ENCODE measurements at regions not wholly inside any gene's neighbourhood (a gene's known extent, or its start where the extent isn't known, plus 50 kb on each side); places are given as distances from the start of the nearest gene placed in this dataset.

GRCh38 chr15:62968699-62969098 is 73.8 kb upstream of the TPM1 start:
- Histone ChIP-seq H4K20me1 (ENCODE audit: insufficient read depth, poor library complexity, severe bottlenecking) (no peaks in the 10 kb centered on the region), H3K27ac (no peak overlapping the region), H3K36me3 (replicated peaks; ENCODE audit: insufficient read depth, low read depth) (no peaks in the 10 kb centered on the region), H3K79me2 (no peaks in the 10 kb centered on the region), H3K4me1 (ENCODE audit: insufficient read depth) (no peaks in the 10 kb centered on the region), H3K4me2 (no peak overlapping the region), H2AFZ (no peak overlapping the region), H3K4me3 (no peak overlapping the region), H3K27me3 (no peaks in the 10 kb centered on the region), H3K9me2 (replicated peaks; ENCODE audit: insufficient read depth) (no peaks in the 10 kb centered on the region), H3K9me3 (ENCODE audit: low read depth) (no peaks in the 10 kb centered on the region)
- 73% methylated on average over 7 of the region's 7 CpGs for WGBS (ENCODE audit: low lambda C conversion rate, missing lambda C conversion rate)
- TF ChIP-seq, protein P1, sequence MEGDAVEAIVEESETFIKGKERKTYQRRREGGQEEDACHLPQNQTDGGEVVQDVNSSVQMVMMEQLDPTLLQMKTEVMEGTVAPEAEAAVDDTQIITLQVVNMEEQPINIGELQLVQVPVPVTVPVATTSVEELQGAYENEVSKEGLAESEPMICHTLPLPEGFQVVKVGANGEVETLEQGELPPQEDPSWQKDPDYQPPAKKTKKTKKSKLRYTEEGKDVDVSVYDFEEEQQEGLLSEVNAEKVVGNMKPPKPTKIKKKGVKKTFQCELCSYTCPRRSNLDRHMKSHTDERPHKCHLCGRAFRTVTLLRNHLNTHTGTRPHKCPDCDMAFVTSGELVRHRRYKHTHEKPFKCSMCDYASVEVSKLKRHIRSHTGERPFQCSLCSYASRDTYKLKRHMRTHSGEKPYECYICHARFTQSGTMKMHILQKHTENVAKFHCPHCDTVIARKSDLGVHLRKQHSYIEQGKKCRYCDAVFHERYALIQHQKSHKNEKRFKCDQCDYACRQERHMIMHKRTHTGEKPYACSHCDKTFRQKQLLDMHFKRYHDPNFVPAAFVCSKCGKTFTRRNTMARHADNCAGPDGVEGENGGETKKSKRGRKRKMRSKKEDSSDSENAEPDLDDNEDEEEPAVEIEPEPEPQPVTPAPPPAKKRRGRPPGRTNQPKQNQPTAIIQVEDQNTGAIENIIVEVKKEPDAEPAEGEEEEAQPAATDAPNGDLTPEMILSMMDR (IDR thresholded peaks at IDR 0.05; ENCODE audit: poor library complexity), result no peak
- TF ChIP-seq EZH2phosphoT487 (IDR thresholded peaks at IDR 0.05; ENCODE audit: low read depth, severe bottlenecking, unreplicated experiment), result no peak
- no peak for TF ChIP-seq EZH2 (IDR thresholded peaks at IDR 0.05; ENCODE audit: borderline replicate concordance)
- no peak for DNase-seq (ENCODE audit: low spot score)

DNA sequence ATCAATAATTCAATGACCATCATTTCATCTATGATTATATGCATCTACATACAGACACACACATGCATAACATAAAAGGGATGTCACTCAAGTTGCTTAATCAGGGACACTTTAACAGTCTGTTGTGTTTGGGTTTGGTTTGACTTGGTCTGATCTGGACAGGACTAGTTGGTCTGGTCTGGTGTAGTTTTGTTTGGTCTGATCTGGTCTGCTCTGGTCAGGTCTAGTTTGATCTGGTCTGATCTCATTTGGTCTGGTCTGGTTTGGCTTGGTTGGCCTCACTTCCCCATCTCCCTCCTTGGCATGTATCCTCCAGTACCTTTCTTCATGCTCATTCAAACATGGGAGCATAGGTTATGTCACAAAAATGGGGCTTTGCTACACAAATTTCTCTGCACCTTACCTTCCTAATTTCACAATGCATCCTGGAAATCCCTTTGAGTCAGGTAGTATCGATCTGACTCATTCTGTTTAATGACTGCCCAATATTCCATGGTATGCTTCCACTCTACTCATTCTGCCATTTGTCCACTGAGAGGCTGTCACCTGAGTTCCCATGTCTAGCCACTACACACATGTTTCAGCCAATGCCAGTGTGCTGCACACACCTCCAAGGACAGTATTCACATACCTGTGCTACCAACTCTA is 73.0 kb upstream of the TPM1 start:
- Histone ChIP-seq H3K4me3 (no peak overlapping the region), H2AFZ (no peak overlapping the region), H3K27me3 (no peaks in the 10 kb centered on the region), H3K27ac (no peak overlapping the region), H3K36me3 (replicated peaks; ENCODE audit: insufficient read depth, low read depth) (no peaks in the 10 kb centered on the region), H3K79me2 (no peaks in the 10 kb centered on the region), H3K4me2 (no peak overlapping the region), H4K20me1 (ENCODE audit: insufficient read depth, poor library complexity, severe bottlenecking) (no peaks in the 10 kb centered on the region), H3K9me3 (ENCODE audit: low read depth) (no peaks in the 10 kb centered on the region), H3K9me2 (replicated peaks; ENCODE audit: insufficient read depth) (no peaks in the 10 kb centered on the region), H3K4me1 (ENCODE audit: insufficient read depth) (no peaks in the 10 kb centered on the region)
- DNase-seq (ENCODE audit: low spot score), result no peak
- WGBS (ENCODE audit: low lambda C conversion rate, missing lambda C conversion rate), result 100% methylated on average over 1 of the region's 1 CpG
- TF ChIP-seq EZH2phosphoT487 (IDR thresholded peaks at IDR 0.05; ENCODE audit: low read depth, severe bottlenecking, unreplicated experiment) (no peak), EZH2 (IDR thresholded peaks at IDR 0.05; ENCODE audit: borderline replicate concordance) (no peak)
- TF ChIP-seq, protein P1 (IDR thresholded peaks at IDR 0.05; ENCODE audit: poor library complexity), result no peak

DNA sequence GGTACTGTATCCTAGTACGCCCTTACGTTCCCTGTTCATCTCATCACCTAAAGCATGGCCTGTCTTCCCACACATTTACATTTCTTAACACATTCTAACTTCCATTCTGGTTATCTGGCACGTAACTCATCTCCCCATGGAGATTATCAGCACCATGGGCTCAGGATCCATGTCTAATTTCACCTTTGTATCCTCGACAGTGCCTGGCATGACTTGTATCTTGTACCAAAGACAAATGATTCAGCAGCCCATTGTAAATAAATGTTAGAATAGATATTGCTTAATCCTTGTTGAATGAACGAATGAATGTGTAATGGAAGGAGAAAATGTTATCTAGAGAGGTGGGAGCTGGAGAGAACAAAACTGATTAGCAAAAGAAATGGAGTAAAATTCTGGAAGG is 69.7 kb upstream of the TPM1 start:
- no peak overlapping the region for H3K4me2 ChIP-seq
- H3K4me1 ChIP-seq (ENCODE audit: insufficient read depth), result no peaks in the 10 kb centered on the region
- H3K27ac ChIP-seq, result no peak overlapping the region
- no peaks in the 10 kb centered on the region for H3K27me3 ChIP-seq
- no peaks in the 10 kb centered on the region for H4K20me1 ChIP-seq (ENCODE audit: insufficient read depth, poor library complexity, severe bottlenecking)
- no peak for DNase-seq (ENCODE audit: low spot score)
- H3K9me3 ChIP-seq (ENCODE audit: low read depth), result no peaks in the 10 kb centered on the region
- WGBS (ENCODE audit: low lambda C conversion rate, missing lambda C conversion rate), result 82% methylated on average over 5 of the region's 5 CpGs
- H3K4me3 ChIP-seq, result no peak overlapping the region
- no peak overlapping the region for H2AFZ ChIP-seq
- H3K79me2 ChIP-seq, result no peaks in the 10 kb centered on the region
- TF ChIP-seq, protein P1 (IDR thresholded peaks at IDR 0.05; ENCODE audit: poor library complexity), result no peak
- TF ChIP-seq EZH2 (IDR thresholded peaks at IDR 0.05; ENCODE audit: borderline replicate concordance) (no peak), EZH2phosphoT487 (IDR thresholded peaks at IDR 0.05; ENCODE audit: low read depth, severe bottlenecking, unreplicated experiment) (no peak)
- H3K36me3 ChIP-seq (replicated peaks; ENCODE audit: insufficient read depth, low read depth), result no peaks in the 10 kb centered on the region
- H3K9me2 ChIP-seq (replicated peaks; ENCODE audit: insufficient read depth), result no peaks in the 10 kb centered on the region
